Astrocyte (in vitro differentiated cells and primary cell): ENCODE measurements at regions not wholly inside any gene's neighbourhood (a gene's known extent, or its start where the extent isn't known, plus 50 kb on each side); places are given as distances from the start of the nearest gene placed in this dataset.

Experiments used
- DNase-seq: peaks from one replicate; pipeline ENCODE4 v3.0.0-alpha.2; 2010; ENCODE audit warnings: low read depth
- FAIRE-seq: peaks from 2 replicates; lab custom pipeline; 2011; peaks lifted over from hg19 to GRCh38; lab: Jason Lieb, UNC
- H2AFZ ChIP-seq: 2 replicates; pipeline ENCODE4 v1.6.0; 2012; ENCODE audit warnings: low read depth, low read length, inconsistent platforms
- H3K27ac ChIP-seq: 2 replicates; pipeline ENCODE4 v1.5.1; 2011; ENCODE audit warnings: low read depth, low read length, inconsistent platforms
- H3K27me3 ChIP-seq: 2 replicates; pipeline ENCODE4 v1.6.0; 2011; ENCODE audit warnings: low read length, inconsistent platforms; ENCODE audit not compliant: insufficient read depth
- H3K36me3 ChIP-seq: 2 replicates; pipeline ENCODE4 v1.5.1; 2011; ENCODE audit warnings: low read length, inconsistent platforms; ENCODE audit not compliant: insufficient read depth
- H3K4me1 ChIP-seq: 2 replicates; pipeline ENCODE4 v1.5.1; 2011; ENCODE audit warnings: low read length, inconsistent platforms; ENCODE audit not compliant: insufficient read depth
- H3K4me2 ChIP-seq: 2 replicates; pipeline ENCODE4 v1.6.0; 2012; ENCODE audit warnings: low read length, inconsistent platforms
- H3K4me3 ChIP-seq: 2 replicates; pipeline ENCODE4 v1.5.1; 2011; ENCODE audit warnings: low read depth, mild to moderate bottlenecking, low read length, inconsistent platforms; ENCODE audit not compliant: insufficient read depth
- H3K79me2 ChIP-seq: 2 replicates; pipeline ENCODE4 v1.6.0; 2012; ENCODE audit warnings: mild to moderate bottlenecking, low read length, inconsistent platforms; ENCODE audit not compliant: insufficient read depth
- H3K9ac ChIP-seq: 2 replicates; pipeline ENCODE4 v1.6.0; 2012; ENCODE audit warnings: mild to moderate bottlenecking, low read length, inconsistent platforms
- H3K9me3 ChIP-seq: 2 replicates; pipeline ENCODE4 v1.5.1; 2012; ENCODE audit warnings: low read depth, mild to moderate bottlenecking, low read length, inconsistent platforms; ENCODE audit not compliant: insufficient read depth
- H4K20me1 ChIP-seq: 2 replicates; pipeline ENCODE4 v1.6.0; 2012; ENCODE audit warnings: low read length, inconsistent platforms; ENCODE audit not compliant: insufficient read depth
- H3K27ac Mint-ChIP-seq: one replicate; pipeline ENCODE4 v1.8.0; 2021; ENCODE audit warnings: mild to moderate bottlenecking, mixed read lengths; ENCODE audit not compliant: unreplicated experiment
- H3K27me3 Mint-ChIP-seq: one replicate; pipeline ENCODE4 v1.8.0; 2021; ENCODE audit warnings: low read depth, mixed read lengths; ENCODE audit not compliant: unreplicated experiment
- H3K36me3 Mint-ChIP-seq: one replicate; pipeline ENCODE4 v1.8.0; 2021; ENCODE audit warnings: low read depth, mixed read lengths; ENCODE audit not compliant: unreplicated experiment
- H3K4me1 Mint-ChIP-seq: one replicate; pipeline ENCODE4 v1.8.0; 2021; ENCODE audit warnings: low read depth, mixed read lengths; ENCODE audit not compliant: unreplicated experiment
- H3K4me3 Mint-ChIP-seq: one replicate; pipeline ENCODE4 v1.8.0; 2021; ENCODE audit warnings: mild to moderate bottlenecking, moderate library complexity, mixed read lengths; ENCODE audit not compliant: unreplicated experiment
- H3K9me3 Mint-ChIP-seq: one replicate; pipeline ENCODE4 v1.8.0; 2021; ENCODE audit warnings: mild to moderate bottlenecking, mixed read lengths; ENCODE audit not compliant: unreplicated experiment
- EZH2 ChIP-seq: IDR thresholded peaks from 2 replicates; pipeline ENCODE4 v1.6.1; 2012; ENCODE audit warnings: mild to moderate bottlenecking, low read length, inconsistent platforms; ENCODE audit not compliant: insufficient read depth
- TF ChIP-seq, protein P1 (sequence below): IDR thresholded peaks from 2 replicates; pipeline ENCODE4 v1.5.1; 2011; ENCODE audit warnings: low read depth, mild to moderate bottlenecking, inconsistent platforms, low read length, moderate library complexity; ENCODE audit not compliant: insufficient read depth

DNA sequence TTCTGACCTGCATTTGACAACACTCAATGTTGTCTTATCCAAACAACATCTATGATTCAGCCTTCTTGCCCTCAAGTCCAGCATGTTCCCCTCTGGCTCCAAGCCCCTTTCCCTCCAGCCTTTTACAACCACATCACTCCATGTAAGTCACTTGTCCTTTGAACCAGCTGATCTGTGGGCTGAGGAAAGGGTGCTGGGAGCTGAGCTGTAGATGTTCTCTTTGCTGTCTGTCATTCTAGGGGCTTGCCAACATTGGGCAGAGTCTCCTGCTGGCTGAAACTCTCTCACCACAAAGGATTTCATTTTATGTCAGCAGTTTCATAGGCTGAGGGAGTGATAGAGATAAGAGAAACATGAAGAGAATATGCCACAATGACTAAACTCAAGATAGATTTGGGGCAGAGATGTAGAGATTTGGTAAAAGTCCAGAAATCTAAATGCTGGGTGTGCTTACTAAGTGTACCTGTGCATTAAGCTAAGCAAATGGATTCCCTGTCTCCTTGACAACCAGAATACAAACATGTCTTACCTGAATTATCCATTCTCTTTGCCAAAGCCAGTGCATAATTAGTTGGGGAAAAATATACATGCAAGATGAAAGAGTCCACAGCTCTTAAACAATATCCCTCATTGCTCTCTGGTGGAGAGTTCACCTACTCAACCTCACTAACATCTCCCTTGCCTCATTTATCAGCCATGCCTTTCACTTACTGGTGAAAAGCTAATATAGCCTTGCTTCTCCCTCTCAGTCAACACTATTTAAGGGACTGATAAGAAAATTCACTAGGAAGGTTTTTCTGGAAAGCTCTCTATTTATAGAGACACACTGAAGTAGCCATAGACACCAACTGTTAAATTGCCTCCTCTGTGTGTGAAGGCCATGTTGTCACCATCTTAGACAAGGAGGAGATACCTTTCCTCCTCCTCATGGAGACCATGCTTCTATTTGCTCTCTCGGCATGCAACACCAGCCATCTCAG lies 175.5 kb upstream of the SERP2 start:
- H3K4me3 Mint-ChIP-seq: no peak overlapping the region
- peaks cover 12% of the 10 kb centered on the region for H3K4me1 ChIP-seq

GRCh38 chr13:44198826-44199225 lies 174.8 kb upstream of the SERP2 start:
- H3K9ac ChIP-seq: no peak overlapping the region
- Mint-ChIP-seq H3K27me3 (peaks cover 4% of the 10 kb centered on the region), H3K4me3 (no peak overlapping the region), H3K27ac (no peak overlapping the region), H3K4me1 (peaks cover 10% of the 10 kb centered on the region), H3K9me3 (no peaks in the 10 kb centered on the region), H3K36me3 (no peaks in the 10 kb centered on the region)
- no peaks in the 10 kb centered on the region for H3K79me2 ChIP-seq
- no peaks in the 10 kb centered on the region for H4K20me1 ChIP-seq
- no peaks in the 10 kb centered on the region for H3K27me3 ChIP-seq
- H3K4me1 ChIP-seq: peaks cover 12% of the 10 kb centered on the region
- H2AFZ ChIP-seq: no peak overlapping the region
- H3K4me3 ChIP-seq: no peak overlapping the region
- H3K36me3 ChIP-seq: no peaks in the 10 kb centered on the region
- H3K27ac ChIP-seq: no peak overlapping the region
- DNase-seq: no peak
- FAIRE-seq: no peak
- TF ChIP-seq EZH2: no peak
- TF ChIP-seq, protein P1, sequence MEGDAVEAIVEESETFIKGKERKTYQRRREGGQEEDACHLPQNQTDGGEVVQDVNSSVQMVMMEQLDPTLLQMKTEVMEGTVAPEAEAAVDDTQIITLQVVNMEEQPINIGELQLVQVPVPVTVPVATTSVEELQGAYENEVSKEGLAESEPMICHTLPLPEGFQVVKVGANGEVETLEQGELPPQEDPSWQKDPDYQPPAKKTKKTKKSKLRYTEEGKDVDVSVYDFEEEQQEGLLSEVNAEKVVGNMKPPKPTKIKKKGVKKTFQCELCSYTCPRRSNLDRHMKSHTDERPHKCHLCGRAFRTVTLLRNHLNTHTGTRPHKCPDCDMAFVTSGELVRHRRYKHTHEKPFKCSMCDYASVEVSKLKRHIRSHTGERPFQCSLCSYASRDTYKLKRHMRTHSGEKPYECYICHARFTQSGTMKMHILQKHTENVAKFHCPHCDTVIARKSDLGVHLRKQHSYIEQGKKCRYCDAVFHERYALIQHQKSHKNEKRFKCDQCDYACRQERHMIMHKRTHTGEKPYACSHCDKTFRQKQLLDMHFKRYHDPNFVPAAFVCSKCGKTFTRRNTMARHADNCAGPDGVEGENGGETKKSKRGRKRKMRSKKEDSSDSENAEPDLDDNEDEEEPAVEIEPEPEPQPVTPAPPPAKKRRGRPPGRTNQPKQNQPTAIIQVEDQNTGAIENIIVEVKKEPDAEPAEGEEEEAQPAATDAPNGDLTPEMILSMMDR: no peak
- no peaks in the 10 kb centered on the region for H3K9me3 ChIP-seq
- no peak overlapping the region for H3K4me2 ChIP-seq

More for the DNA sequence above, 175.5 kb upstream of the SERP2 start:
- Histone ChIP-seq H2AFZ (no peak overlapping the region), H3K4me3 (no peak overlapping the region), H3K27ac (no peak overlapping the region), H3K79me2 (no peaks in the 10 kb centered on the region), H3K4me2 (no peak overlapping the region), H3K9ac (no peak overlapping the region), H3K9me3 (no peaks in the 10 kb centered on the region), H4K20me1 (no peaks in the 10 kb centered on the region), H3K36me3 (no peaks in the 10 kb centered on the region), H3K27me3 (no peaks in the 10 kb centered on the region)
- peak; percentile 48 for DNase-seq
- H3K27ac Mint-ChIP-seq: no peak overlapping the region
- no peak for FAIRE-seq
- peaks cover 10% of the 10 kb centered on the region for H3K4me1 Mint-ChIP-seq
- H3K9me3 Mint-ChIP-seq: no peaks in the 10 kb centered on the region
- TF ChIP-seq EZH2: no peak
- TF ChIP-seq, protein P1: no peak
- H3K36me3 Mint-ChIP-seq: no peaks in the 10 kb centered on the region
- peaks cover 4% of the 10 kb centered on the region for H3K27me3 Mint-ChIP-seq
